Right ventricle myocardium inferior (tissue), 1 donor: ENCODE measurements at regions not wholly inside any gene's neighbourhood (a gene's known extent, or its start where the extent isn't known, plus 50 kb on each side); places are given as distances from the start of the nearest gene placed in this dataset.
"Not testable (repeated sequence)": the region's sequence is repeated elsewhere in the genome, so short reads cannot be mapped to it uniquely, and the experiment has no call there.

Experiments used
- ATAC-seq: fragments of 200-7000 bp; cut with Tn5 transposase; one replicate; pipeline ENCODE4 v1.9.1; 2020; ENCODE audit warnings: mild to moderate bottlenecking, moderate library complexity
- DNase-seq: peaks from one replicate; pipeline ENCODE4 v3.0.0; 2021; ENCODE audit errors: missing footprints
- intact Hi-C: fragments of 100-400 bp; cut with DNase I; formaldehyde crosslinking; loops from one replicate; pipeline ENCODE4 v1.11.0; 2022
- donor health status: DM: no; HTN: yes; CAD: no; lungs with severe emphysema.

DNA sequence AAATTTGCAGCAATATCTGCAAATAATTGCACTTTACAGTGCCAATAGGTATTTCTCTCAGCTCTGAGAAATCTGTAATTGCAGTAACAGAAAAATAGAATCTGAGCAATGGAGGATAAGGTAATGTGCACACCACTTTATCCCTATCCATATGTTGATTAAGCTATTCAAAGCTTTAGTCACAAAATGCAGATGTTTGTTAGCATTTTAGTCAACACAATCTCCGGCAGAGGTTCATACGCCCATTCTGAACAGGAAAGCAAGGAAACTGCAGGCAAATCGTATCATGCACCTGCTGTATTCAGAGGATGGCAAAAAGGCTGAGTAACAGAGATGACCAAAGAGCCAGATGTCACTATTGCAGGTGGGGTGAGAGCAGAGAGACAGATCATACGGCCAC, 566.2 kb upstream of the CDH2 start:
- intact Hi-C loops = no loop called here
- ATAC-seq (no peak), DNase-seq (no peak)

- ATAC-seq (no peak), DNase-seq (no peak)
- intact Hi-C loops = no loop called here
These were observed 563.6 kb upstream of the CDH2 start for GRCh38 chr18:28740575-28740974.

DNA sequence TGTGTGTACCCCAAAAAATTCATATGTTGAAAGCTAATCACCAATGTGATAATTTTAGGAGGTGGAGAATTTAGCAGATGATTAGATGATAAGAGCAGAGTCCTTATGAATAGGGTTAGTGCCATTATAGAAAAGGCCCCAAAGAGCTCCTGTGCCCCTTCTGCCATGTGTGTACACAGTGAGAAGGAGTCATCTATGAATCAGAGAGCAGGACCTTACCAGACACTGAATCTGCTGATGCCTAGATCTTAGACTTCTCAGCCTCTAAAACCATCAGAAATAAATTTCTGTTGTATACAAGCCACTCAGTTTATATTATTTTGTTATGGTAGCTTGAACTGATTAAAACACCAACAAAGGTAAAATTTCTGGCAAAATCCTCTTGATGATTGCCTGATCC, 560.0 kb upstream of the CDH2 start:
- intact Hi-C loops = no loop called here
- no peak for DNase-seq
- ATAC-seq = no peak

GRCh38 chr18:28736223-28736622, 559.3 kb upstream of the CDH2 start:
- ATAC-seq (no peak), DNase-seq (no peak)
- intact Hi-C loops = no loop called here

DNA sequence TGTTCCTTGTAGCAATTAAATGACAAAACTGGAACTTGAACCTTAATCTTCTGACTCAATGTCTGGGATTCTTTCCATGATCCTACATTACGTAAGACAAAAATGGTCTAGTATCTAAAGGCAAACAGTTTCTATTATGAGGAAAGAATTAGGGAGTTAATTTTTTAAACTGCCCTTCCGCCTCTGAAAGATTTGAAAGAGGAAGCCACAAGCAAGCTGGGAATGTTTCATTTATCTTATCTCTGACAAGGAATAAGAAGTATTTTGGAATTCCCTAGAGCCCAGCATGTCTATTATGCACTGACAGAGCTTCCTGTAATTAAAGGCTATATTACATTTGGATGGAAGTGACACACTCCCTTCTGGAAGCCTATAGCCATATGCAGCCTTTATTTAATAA, 558.8 kb upstream of the CDH2 start:
- ATAC-seq = peak; percentile 42
- no peak for DNase-seq
- intact Hi-C loops = no loop called here

DNA sequence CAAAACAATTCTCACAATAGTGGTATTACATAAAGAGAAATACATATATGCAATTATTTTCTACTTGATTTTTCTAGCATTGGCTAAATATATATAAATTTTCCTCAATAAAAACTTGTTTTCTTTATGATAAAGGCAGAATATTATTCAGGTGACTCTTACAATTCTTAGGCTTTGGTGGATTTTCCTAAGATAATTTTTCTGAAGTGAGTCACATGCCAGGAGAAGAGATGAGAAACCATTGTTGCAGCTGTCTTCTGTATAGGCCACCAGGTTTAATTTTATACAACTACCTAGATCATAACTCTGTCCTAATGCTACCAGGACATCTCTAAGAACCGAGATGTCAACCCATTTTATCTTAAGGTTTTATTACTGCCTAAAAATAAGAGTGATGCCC, 552.4 kb upstream of the CDH2 start:
- no peak for ATAC-seq

DNA sequence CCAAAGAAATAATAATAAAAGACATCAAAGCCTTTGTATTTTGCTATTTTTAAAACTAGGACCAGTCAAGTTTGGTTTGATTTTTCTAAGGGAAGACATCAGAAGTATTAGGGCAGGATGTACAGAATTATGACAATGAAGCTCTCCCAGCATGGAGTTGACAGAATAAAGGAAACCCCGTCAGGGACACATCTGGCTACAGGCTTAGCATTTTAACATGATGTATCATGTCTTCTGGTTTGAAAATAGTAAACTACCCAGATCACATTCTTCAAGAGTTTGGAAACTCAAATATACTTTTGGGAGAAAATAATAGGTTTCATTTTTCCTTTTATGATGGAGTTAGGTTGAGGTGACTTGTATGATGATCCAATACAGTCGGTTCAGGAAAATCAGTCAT, 552.0 kb upstream of the CDH2 start:
- DNase-seq = no peak
- intact Hi-C loops = no loop called here
- no peak for ATAC-seq

More for the DNA sequence above, 552.4 kb upstream of the CDH2 start:
- intact Hi-C loops = no loop called here
- no peak for DNase-seq

- ATAC-seq, intact Hi-C loops, DNase-seq: not testable (repeated sequence)
These were observed 550.3 kb upstream of the CDH2 start for GRCh38 chr18:28727189-28727588.

DNA sequence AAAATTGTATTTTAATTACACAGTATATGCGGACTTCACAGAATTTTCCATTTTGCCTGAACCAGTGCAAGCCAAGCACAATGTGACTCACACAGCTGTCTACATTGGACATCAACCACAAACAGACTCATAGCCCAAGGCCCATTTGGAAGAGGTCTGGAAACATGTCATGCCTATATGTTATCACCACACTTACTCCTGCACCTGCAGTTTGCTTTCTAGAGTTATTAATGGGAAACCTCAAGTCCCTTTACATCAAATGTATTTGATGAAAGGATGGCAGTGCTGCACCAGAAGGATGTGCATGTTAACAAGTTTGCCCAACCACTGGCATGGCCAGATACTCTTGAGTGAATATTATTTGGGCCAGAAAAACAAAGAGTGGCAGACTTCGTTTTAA, 548.9 kb upstream of the CDH2 start:
- intact Hi-C loops = no loop called here
- DNase-seq (no peak), ATAC-seq (no peak)

GRCh38 chr18:28723506-28723905, 546.6 kb upstream of the CDH2 start:
- intact Hi-C loops = no loop called here
- ATAC-seq (no peak), DNase-seq (no peak)

DNA sequence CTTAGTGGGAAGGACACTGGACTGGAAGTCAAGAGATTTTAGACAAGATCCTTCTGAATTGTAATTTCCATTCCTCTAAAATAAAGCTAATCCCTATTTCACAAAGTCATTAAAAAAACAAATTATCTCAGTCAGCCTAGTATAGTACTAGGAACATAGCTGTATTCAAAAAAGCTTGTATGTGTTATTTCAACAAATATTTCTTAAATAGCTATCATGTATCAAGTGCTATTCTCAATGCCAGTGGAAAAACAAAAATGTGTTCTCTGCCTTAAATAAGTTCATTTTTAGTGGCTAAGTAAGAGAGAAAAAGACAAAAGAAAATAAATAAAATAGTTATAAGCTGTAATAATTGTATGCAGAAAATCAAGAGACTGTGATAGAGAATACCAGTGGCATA, 541.8 kb upstream of the CDH2 start:
- DNase-seq (no peak), ATAC-seq (no peak)
- intact Hi-C loops = no loop called here

- no peak for ATAC-seq
- intact Hi-C loops = no loop called here
- no peak for DNase-seq
These were observed 539.4 kb upstream of the CDH2 start for GRCh38 chr18:28716338-28716737.

DNA sequence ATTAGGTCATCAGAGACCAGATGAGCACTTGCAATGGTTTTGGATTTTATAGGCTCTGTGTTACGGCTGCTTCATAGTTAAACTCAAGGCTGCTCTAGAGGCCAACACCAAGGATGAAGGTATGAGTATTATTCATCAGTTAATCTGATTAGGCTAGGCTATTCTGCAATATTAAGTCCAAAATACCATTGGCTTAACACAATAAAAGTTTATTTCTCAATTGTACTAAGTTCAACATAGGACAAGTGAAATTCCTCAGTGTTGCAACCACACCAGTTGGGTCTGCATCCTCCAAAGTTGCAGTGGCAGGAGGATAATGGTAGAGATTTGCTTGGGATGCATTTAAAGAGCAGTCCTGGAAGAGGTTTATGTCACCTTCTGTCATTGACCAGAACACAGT, 538.3 kb upstream of the CDH2 start:
- ATAC-seq = no peak

DNA sequence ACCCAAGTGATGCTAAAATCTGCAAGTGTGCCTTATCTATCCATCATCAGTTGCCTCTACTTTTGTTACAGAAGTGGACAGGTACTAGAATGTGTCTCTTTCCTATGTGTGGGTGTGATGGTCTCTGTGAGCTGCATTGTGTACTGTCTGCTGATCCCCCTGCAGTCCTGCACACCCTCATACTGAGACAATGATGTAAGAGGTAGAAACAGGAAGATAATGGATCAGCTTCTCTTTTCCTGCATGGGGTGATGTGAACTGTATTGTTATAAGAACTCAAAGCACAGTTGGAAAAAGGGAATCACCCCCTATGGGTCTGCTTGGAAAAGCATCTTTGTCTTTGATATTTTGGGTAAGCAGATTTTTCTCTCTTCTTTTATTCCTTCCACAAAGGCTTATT, 537.6 kb upstream of the CDH2 start:
- DNase-seq (no peak), ATAC-seq (no peak)
- intact Hi-C loops = no loop called here

More for the DNA sequence above, 538.3 kb upstream of the CDH2 start:
- intact Hi-C loops = no loop called here
- DNase-seq = no peak

DNA sequence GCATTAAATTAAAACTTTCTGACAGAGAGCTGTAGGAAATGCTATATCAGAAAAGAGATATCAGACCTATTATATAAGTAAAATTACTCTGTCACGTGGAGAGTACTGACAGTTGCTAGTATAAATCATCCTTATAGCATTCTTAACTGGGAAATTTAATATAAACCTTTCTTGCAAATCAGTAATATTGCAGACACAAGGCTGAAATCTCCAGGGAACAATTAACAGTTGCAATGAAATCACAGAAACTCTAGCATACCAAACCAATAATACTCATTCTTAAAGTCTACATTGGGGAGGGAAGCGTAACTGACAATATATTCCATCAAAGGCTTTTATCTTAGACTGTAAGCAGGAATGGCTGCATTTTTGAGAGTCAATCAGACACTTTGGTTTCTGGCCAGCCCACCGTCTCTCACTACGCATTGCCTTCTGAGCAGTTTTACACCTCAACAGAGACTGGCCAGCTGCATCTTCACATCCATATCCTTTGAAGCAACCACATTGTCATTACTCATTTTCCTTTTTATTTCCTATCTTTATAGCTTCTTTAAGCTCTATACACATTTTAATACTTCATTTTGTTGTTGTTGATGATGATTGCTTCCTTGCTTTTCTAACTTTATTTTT, 536.0 kb upstream of the CDH2 start:
- intact Hi-C loops = no loop called here
- ATAC-seq (no peak), DNase-seq (no peak)

DNA sequence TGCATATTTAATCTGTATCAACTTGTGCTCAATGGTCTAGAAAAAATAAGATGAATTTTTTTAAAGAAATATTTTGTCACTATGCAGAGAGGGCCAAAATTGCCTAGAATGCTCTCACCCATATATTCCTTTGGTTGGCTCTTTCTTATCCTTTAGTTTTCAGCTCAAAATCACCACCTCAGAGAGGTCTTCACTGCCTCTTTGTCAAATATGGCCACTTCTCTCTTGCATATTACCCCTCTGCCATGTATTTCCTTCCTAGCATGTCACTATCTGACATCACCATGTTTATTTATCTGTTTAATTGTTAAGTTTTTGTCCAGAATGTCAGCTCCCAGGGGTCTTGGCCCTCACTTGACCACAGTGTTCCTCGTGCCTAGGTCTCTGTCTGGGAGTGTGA, 535.2 kb upstream of the CDH2 start:
- ATAC-seq = no peak
- DNase-seq = no peak
- intact Hi-C loops = no loop called here

DNA sequence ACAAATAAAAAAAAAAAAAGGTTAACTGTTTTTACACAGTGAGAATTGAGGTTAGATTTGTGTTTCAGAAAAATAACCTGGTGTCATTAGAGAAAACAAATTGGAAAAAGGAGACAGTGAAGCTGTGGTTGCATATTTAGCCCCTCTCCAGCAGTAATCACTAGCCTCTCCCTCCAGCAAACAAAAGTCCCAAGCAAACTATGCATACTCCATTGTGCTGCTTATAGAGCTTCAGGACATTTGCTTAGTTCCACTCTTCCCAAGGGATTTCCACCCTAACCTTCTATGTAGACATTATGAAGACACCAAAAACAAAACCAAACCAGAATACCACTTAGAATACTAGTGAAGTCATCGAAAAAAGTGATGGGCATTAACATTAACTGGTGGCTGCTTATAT, 534.2 kb upstream of the CDH2 start:
- intact Hi-C loops = no loop called here
- DNase-seq = no peak
- no peak for ATAC-seq

GRCh38 chr18:28707006-28707405, 530.1 kb upstream of the CDH2 start:
- intact Hi-C loops = no loop called here

GRCh38 chr18:28706397-28706796, 529.5 kb upstream of the CDH2 start:
- intact Hi-C loops = no loop called here
- DNase-seq = no peak
- no peak for ATAC-seq

More at GRCh38 chr18:28707006-28707405, 530.1 kb upstream of the CDH2 start:
- ATAC-seq = no peak
- no peak for DNase-seq

- DNase-seq (no peak), ATAC-seq (no peak)
- intact Hi-C loops = no loop called here
These were observed 528.6 kb upstream of the CDH2 start for GRCh38 chr18:28705482-28705881.

- ATAC-seq (no peak), DNase-seq (no peak)
- intact Hi-C loops = no loop called here
These were observed 515.4 kb upstream of the CDH2 start for GRCh38 chr18:28692337-28692736.

DNA sequence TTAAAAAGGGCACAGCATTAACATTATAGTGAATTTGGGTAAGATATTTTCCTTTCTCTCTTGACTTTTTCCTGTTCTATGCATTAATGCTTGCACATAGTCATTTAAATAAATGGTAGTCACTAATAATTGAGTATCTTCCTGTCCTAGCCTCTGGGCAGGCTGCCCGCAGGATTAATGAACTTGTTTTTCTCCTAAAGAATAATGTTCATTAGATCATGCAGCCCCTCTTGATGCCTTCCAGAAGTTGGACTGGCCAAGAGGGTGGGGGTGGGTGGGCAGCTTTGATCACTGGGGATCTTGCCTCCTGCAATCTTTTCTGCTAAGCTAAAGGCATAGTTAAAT, 514.5 kb upstream of the CDH2 start:
- intact Hi-C loops = no loop called here
- no peak for ATAC-seq
- DNase-seq = no peak
